Stimulated activated naive CD8-positive, alpha-beta T cell treated with anti-CD3 and anti-CD28 coated beads, Interleukin-15, amount 100 ng/mL, for 72 hours (primary cell): ENCODE measurements at regions not wholly inside any gene's neighbourhood (a gene's known extent, or its start where the extent isn't known, plus 50 kb on each side); places are given as distances from the start of the nearest gene placed in this dataset.

Experiments
- ATAC-seq: fragments of 150-1000 bp; cut with Tn5 transposase; 2 replicates; pipeline ENCODE4 v1.10.0; 2021; ENCODE audit warnings: mild to moderate bottlenecking, moderate library complexity
- DNase-seq, 2 donors: peaks; one replicate each; pipeline ENCODE4 v3.0.0; 2021 to 2022
- H3K27ac Mint-ChIP-seq, 2 donors: one replicate each; pipeline ENCODE4 v1.8.0; 2022; ENCODE audit warnings: mild to moderate bottlenecking in 2 of 2, mixed read lengths in 2 of 2, moderate library complexity in 2 of 2
- H3K27me3 Mint-ChIP-seq: one replicate; pipeline ENCODE4 v1.8.0; 2022; ENCODE audit warnings: mixed read lengths
- H3K4me1 Mint-ChIP-seq: one replicate; pipeline ENCODE4 v1.8.0; 2022; ENCODE audit warnings: mild to moderate bottlenecking, mixed read lengths
- H3K4me3 Mint-ChIP-seq, 2 donors: one replicate each; pipeline ENCODE4 v1.8.0; 2022; ENCODE audit warnings: mild to moderate bottlenecking in 2 of 2, mixed read lengths in 2 of 2, moderate library complexity in 1 of 2
- H3K9me3 Mint-ChIP-seq, 2 donors: one replicate each; pipeline ENCODE4 v1.8.0; 2022; ENCODE audit warnings: mixed read lengths in 2 of 2

DNA sequence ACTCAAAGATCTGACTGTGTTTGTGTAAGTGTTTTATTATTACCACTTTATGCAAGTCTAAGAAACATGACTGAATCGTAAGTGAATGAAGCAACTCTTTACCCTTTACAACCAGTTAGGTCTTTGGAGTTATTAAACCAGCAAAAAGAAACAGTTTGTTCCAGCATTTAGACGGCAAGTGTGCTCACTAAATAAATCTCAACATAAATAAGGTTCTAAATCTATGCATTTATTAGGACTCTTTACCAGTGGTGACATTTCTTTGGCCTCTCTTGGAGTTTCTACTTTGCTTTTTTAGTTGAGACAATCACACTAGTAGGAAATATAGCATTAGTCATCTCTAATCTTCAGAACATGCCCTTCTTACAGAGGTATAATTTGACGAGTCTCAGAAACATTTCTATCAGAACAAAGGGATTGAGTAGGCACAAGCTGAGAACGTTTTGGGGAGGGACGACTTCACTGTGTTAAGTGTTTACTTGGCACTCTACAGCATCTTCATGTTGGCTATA is 739.9 kb upstream of the NR2F2 start:
- no peaks in the 10 kb centered on the region for H3K9me3 Mint-ChIP-seq
- no peaks in the 10 kb centered on the region for H3K4me1 Mint-ChIP-seq
- ATAC-seq, result no peak
- no peak for DNase-seq
- H3K4me3 Mint-ChIP-seq, result no peak overlapping the region
- H3K27me3 Mint-ChIP-seq, result peaks cover 15% of the 10 kb centered on the region
- peak overlapping the region in 1 of 2 donors; percentile 8 for H3K27ac Mint-ChIP-seq

DNA sequence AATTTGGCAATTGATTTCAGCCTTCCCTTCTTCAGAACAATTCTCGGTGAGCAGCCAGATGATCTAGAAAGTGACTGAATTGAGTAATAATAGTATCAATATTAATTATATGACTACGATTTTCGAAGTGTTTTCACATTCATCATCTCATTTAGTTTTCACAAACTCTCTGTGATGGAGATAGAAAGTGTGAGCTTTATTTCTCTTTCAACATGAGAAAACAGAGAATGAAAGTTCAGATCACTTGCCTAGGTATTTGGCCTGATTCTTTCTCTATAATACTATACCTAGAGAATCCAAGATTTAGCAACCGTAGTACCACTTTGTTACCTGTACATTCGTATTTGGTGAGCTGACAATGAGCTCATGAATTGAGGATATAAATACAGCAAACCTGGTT is 739.2 kb upstream of the NR2F2 start:
- ATAC-seq, result no peak
- no peak for DNase-seq
- Mint-ChIP-seq H3K27me3 (peaks cover 15% of the 10 kb centered on the region), H3K9me3 (no peaks in the 10 kb centered on the region), H3K27ac (no peak overlapping the region), H3K4me3 (no peak overlapping the region), H3K4me1 (no peaks in the 10 kb centered on the region)

DNA sequence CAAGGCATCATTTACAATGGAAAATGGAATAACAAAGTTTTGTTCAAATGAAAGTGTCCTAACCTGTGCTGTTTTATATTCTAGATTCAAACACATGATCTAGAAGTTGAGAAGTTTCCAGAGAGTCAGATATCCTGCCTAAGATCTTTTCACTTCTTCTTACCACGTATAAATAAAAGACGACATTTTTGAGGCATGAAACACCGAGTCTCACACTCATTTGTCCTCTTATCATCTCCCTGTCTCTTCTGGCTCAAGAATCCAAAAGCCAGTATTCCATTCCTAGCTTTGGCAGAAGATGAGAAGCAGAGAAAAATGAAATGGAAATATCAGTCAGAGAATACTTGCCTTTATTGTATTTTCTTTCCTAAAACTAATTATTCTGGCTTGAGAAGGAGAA is 738.6 kb upstream of the NR2F2 start:
- no peaks in the 10 kb centered on the region for H3K9me3 Mint-ChIP-seq
- no peak for ATAC-seq
- H3K27ac Mint-ChIP-seq, result no peak overlapping the region
- H3K4me1 Mint-ChIP-seq, result no peaks in the 10 kb centered on the region
- no peak overlapping the region for H3K4me3 Mint-ChIP-seq
- peaks cover 15% of the 10 kb centered on the region for H3K27me3 Mint-ChIP-seq
- DNase-seq, result no peak

DNA sequence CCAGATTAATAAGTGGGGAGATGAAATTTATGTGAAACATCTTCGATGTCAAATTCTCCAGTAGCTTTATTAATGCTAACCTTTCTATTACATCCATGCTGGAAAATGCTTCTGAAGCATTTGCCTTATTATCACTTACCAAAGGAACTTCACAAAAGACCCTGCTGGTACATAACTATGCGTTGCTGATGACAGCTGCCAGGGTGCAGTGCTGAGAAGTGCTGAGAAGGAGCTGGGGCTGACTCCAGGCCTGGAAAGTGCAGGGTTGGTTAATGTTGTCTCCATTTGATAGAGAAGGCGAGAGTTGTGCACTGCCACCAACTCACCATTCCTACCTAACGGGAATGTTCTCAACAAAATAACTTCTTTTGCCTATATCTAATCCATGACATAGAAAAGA is 736.0 kb upstream of the NR2F2 start:
- peaks cover under 1% of the 10 kb centered on the region for H3K27me3 Mint-ChIP-seq

DNA sequence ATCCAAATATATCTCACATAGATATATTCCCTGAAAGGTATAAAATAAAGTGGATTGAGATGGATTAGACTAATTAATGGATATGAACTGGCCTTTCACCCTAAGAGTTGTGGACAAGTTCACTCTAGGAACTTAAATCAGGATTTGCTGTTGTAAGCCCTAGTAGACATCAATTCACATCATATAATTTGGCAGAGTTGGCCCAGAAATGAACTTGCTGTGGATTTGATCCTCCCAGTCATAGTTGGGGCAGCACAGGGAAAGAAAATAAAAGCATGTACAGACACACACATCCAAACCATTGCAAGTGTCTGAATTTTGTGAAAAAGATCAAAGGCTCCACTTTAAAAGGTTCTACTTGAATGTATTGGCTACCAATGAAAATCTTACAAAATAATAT is 734.7 kb upstream of the NR2F2 start:
- H3K27me3 Mint-ChIP-seq, result no peaks in the 10 kb centered on the region
- DNase-seq (no peak), ATAC-seq (no peak)
- peaks cover 9% of the 10 kb centered on the region in 2 donors for H3K9me3 Mint-ChIP-seq
- no peaks in the 10 kb centered on the region for H3K4me1 Mint-ChIP-seq
- H3K4me3 Mint-ChIP-seq, result no peak overlapping the region
- no peak overlapping the region for H3K27ac Mint-ChIP-seq

More for the DNA sequence above, 736.0 kb upstream of the NR2F2 start:
- no peak for DNase-seq
- H3K27ac Mint-ChIP-seq, result no peak overlapping the region
- no peak overlapping the region for H3K4me3 Mint-ChIP-seq
- H3K4me1 Mint-ChIP-seq, result no peaks in the 10 kb centered on the region
- no peak for ATAC-seq
- no peaks in the 10 kb centered on the region for H3K9me3 Mint-ChIP-seq

DNA sequence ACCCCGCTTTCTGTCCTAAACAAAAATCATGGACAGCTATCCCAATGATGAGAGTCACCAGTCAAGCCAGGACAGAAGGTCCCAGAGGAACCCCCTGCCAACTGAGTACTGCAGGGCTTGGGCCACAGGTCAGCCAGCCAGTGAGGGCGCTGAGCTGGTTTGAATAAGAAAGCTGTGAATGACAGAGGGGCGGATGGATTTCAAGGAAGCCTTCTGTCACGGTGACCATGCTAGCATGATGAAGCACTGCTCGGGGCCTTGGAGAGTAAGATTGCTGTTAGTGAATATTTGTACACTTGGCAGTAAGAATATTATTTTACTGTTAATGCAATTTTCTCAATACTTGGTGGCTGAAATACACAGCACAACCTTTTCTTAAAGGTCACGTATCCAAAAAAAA is 734.0 kb upstream of the NR2F2 start:
- no peaks in the 10 kb centered on the region for H3K27me3 Mint-ChIP-seq
- H3K4me3 Mint-ChIP-seq, result no peak overlapping the region
- ATAC-seq (no peak), DNase-seq (no peak)
- peaks cover 9 to 11% of the 10 kb centered on the region in 2 donors for H3K9me3 Mint-ChIP-seq
- no peak overlapping the region for H3K27ac Mint-ChIP-seq
- no peaks in the 10 kb centered on the region for H3K4me1 Mint-ChIP-seq

DNA sequence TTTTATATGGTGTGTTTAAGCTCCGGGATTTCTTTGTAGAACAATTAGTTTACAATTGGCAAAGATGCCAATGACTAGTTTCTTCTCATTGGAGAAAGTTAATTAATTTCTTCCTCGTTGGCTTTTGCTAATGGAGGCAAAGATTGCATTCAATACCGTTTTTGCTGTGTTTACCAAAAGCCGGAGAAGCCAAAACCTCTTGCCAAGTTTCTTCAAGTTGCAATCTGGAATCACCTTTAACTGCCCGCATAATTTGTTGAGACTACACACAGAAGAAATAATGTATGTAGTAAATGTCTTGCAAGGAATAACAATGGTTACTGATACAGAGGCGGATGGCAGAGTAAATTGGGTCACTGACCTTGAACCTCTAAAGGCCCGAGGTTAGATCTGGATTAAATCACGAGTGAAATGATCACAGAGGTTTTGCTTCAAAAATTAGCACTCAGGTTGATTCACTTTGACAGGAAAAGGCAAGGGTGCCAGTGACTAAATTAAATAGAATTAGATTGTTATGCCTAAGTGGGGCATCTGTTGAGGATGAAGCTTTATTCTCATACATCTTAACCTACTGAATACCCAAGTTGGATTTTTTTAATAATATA is 732.1 kb upstream of the NR2F2 start:
- no peak overlapping the region for H3K4me3 Mint-ChIP-seq
- no peaks in the 10 kb centered on the region for H3K4me1 Mint-ChIP-seq
- peaks cover 14% of the 10 kb centered on the region for H3K27me3 Mint-ChIP-seq
- ATAC-seq (no peak), DNase-seq (no peak)
- peaks cover 9 to 11% of the 10 kb centered on the region in 2 donors for H3K9me3 Mint-ChIP-seq
- H3K27ac Mint-ChIP-seq, result no peak overlapping the region

DNA sequence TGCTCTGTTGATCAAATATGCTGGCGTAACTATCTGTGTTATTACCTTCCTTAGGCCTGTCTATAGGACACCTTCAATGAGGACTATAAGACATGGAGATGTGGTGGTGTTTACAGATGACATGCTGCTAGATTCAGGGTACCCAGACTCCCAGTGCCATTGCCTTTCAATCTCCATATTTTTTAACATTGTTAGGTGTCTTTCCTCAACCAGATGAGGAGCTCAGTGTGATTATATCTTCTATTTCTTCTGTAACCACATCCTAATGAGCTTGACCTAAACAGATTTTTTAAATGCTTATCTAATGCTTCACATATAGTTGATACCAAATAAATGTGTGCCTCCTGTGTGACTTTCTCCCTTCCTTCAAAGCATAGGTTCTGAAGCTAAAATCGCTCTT is 730.1 kb upstream of the NR2F2 start:
- no peak overlapping the region for H3K27ac Mint-ChIP-seq
- no peak for ATAC-seq

DNA sequence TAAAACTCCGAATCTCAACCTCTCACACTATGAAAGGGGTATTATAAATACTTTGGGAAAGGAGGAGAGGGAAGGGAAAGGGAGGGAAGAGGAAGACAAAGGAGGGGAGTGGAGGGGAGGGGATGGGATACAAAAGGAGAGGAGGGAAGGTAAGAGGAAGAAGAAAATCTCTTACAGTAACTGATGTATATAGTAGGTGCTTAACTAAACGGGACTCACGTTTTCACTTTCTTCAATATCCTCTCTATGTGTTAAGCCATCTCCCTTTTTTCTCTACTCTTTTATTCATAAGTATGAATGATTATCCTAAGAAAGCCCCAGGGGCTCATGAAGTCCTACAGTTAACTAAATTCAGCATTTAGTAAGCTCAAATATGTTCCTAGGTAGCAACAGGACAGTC is 729.6 kb upstream of the NR2F2 start:
- H3K27me3 Mint-ChIP-seq, result peaks cover 14% of the 10 kb centered on the region
- H3K4me3 Mint-ChIP-seq, result no peak overlapping the region
- H3K27ac Mint-ChIP-seq, result no peak overlapping the region
- H3K9me3 Mint-ChIP-seq, result peaks cover 9 to 11% of the 10 kb centered on the region in 2 donors
- no peak for ATAC-seq
- no peaks in the 10 kb centered on the region for H3K4me1 Mint-ChIP-seq
- DNase-seq, result no peak

More for the DNA sequence above, 730.1 kb upstream of the NR2F2 start:
- Mint-ChIP-seq H3K4me3 (no peak overlapping the region), H3K4me1 (no peaks in the 10 kb centered on the region), H3K27me3 (peaks cover 14% of the 10 kb centered on the region), H3K9me3 (peaks cover 9 to 11% of the 10 kb centered on the region in 2 donors)
- no peak for DNase-seq

DNA sequence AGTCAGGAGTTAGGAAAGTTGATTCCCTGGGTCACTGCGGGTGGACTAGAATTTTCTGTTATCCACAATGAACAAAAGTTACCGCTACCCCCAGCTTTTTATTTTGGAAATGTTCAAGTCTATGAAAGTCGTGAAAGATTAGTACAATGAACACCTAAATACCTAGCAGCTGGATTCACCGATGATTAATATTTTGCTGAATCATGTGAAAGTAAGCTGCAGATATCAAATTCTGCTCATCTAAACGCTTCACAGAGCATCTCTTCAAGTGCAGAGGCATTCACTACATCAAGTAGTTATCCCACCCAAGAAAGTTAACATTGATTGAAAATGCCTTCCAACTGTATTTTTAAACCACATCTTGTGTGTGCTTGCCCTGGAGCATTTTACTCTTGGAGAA is 729.0 kb upstream of the NR2F2 start:
- no peaks in the 10 kb centered on the region for H3K4me1 Mint-ChIP-seq
- peaks cover 14% of the 10 kb centered on the region for H3K27me3 Mint-ChIP-seq

DNA sequence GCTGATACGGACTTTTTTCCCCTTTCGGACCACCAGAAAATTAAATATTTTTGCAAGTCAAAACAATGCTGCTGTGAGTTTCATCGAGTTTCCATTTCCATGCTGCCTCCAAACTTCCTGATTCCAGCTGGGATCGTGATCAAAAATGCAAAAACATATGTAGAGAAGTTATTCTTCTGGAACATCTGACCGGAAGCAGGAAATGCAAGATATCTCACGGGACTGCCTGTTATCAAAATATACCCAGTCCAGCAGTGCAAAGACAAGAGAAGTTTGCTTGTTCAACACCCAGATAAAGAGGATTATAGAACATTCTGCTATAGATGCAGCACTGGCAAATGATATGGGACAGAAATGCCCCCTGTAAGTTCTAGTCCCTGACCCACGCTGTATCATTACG is 726.7 kb upstream of the NR2F2 start:
- Mint-ChIP-seq H3K9me3 (peaks cover 9 to 11% of the 10 kb centered on the region in 2 donors), H3K4me1 (no peaks in the 10 kb centered on the region), H3K27ac (no peak overlapping the region), H3K27me3 (peaks cover 14% of the 10 kb centered on the region), H3K4me3 (no peak overlapping the region)
- ATAC-seq, result no peak
- no peak for DNase-seq

More for the DNA sequence above, 729.0 kb upstream of the NR2F2 start:
- H3K9me3 Mint-ChIP-seq, result peaks cover 9 to 11% of the 10 kb centered on the region in 2 donors
- ATAC-seq (no peak), DNase-seq (no peak)
- H3K4me3 Mint-ChIP-seq, result no peak overlapping the region
- no peak overlapping the region for H3K27ac Mint-ChIP-seq

DNA sequence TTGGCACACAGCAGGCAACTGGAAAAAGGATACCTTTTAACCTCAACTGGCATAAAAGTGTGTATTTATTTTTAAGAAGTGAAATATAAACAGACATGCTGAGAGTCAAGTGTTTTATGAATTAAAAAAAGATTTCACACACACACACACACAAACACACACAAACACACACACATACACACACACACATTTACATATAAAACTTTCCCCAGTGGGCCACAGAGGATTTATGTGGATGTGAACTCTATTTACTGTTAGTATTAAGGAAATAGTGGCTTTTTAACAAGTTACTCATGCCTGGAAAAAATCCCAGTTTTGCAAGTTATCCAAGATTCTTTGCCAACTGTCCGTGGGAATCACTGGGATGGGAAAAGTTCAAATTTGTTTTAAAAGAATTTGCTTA is 725.9 kb upstream of the NR2F2 start:
- no peaks in the 10 kb centered on the region for H3K4me1 Mint-ChIP-seq
- ATAC-seq, result no peak
- DNase-seq, result no peak
- H3K27ac Mint-ChIP-seq, result no peak overlapping the region
- no peak overlapping the region for H3K4me3 Mint-ChIP-seq
- peaks cover 9 to 11% of the 10 kb centered on the region in 2 donors for H3K9me3 Mint-ChIP-seq
- peaks cover 14% of the 10 kb centered on the region for H3K27me3 Mint-ChIP-seq

DNA sequence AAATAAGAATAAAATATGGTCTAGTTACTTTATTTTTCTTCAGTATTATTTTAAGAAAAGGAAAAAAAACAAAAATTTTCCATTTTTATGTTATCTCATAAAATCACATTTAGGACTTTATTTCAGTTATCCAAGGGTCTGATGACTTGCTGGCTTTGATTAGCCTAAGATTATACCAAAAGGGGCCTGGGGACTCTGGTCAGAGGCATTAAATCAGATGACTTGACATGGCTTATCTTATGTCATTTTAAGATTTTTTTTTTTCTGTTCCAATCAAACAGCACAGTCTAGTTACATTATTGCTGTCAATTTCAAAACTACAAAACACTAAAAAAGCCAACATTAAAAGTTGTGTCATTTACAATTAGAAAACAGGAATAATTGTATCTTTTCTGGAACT is 725.4 kb upstream of the NR2F2 start:
- Mint-ChIP-seq H3K27ac (no peak overlapping the region), H3K4me3 (no peak overlapping the region), H3K9me3 (peaks cover 7 to 8% of the 10 kb centered on the region in 2 donors), H3K4me1 (no peaks in the 10 kb centered on the region), H3K27me3 (peaks cover 14% of the 10 kb centered on the region)
- DNase-seq (no peak), ATAC-seq (no peak)

DNA sequence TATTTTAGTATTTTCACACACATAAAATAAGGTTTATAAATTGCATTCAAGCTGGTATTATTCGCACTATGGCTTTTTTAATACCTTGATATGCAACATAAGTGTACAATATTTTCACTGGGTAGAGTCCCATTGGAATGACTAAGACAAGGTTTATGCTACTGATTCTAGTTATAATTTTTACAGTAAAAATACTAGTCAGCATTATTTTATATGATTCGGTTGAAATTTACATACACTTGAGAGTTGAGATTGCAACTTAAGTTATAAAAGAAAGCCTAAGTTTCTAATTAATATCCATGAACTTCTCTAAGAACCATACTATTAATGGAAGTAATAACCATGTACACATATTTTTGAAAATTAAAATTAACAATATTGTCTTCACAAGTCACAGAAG is 723.9 kb upstream of the NR2F2 start:
- Mint-ChIP-seq H3K27ac (no peak overlapping the region), H3K9me3 (no peaks in the 10 kb centered on the region)
- no peak for ATAC-seq

DNA sequence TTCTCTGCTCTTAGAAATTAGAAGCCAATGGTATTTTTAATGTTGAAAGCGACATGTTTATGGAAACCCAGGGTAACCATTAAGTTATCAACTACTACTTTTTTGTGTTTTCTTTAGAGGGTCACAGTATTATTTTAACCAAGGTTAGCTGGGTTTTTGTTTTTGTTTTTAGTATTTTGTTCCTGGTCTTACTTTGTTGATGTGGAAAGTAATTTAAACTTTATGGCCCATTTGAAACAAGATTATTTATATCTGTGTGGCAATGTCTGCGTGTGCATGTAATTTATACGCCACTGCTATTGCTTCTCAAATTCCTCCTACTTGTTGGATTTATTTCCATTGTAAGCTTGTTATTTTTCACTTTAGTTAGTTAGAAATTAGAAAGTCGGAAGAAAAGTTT is 722.1 kb upstream of the NR2F2 start:
- no peaks in the 10 kb centered on the region for H3K9me3 Mint-ChIP-seq
- H3K4me1 Mint-ChIP-seq, result no peaks in the 10 kb centered on the region
- H3K27me3 Mint-ChIP-seq, result no peaks in the 10 kb centered on the region
- H3K4me3 Mint-ChIP-seq, result no peak overlapping the region
- H3K27ac Mint-ChIP-seq, result no peak overlapping the region
- ATAC-seq (no peak), DNase-seq (no peak)

More for the DNA sequence above, 723.9 kb upstream of the NR2F2 start:
- H3K27me3 Mint-ChIP-seq, result peaks cover 14% of the 10 kb centered on the region
- H3K4me3 Mint-ChIP-seq, result no peak overlapping the region
- H3K4me1 Mint-ChIP-seq, result no peaks in the 10 kb centered on the region
- no peak for DNase-seq

DNA sequence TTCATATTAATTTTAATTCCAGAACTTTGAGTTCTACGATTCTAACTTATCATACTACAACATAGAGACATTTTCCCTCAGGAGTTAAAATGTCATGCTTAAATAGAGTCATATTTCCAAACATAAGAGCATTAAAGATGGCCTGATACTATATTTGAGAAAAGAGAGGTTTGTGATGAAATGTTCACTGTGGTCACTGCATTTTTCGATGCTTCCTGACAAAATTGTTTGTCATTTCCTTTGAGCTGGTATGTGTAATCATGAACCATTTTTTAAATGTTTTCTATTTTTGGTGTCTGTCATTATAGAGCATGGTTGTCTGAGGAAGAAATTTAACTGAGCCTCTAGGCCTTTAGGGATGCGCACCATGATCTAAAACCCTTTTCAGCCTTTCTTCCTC is 721.4 kb upstream of the NR2F2 start:
- H3K4me1 Mint-ChIP-seq, result no peaks in the 10 kb centered on the region
- no peak overlapping the region for H3K27ac Mint-ChIP-seq
- no peak for DNase-seq
- H3K9me3 Mint-ChIP-seq, result no peaks in the 10 kb centered on the region
- no peak overlapping the region for H3K4me3 Mint-ChIP-seq
- no peaks in the 10 kb centered on the region for H3K27me3 Mint-ChIP-seq
- no peak for ATAC-seq

DNA sequence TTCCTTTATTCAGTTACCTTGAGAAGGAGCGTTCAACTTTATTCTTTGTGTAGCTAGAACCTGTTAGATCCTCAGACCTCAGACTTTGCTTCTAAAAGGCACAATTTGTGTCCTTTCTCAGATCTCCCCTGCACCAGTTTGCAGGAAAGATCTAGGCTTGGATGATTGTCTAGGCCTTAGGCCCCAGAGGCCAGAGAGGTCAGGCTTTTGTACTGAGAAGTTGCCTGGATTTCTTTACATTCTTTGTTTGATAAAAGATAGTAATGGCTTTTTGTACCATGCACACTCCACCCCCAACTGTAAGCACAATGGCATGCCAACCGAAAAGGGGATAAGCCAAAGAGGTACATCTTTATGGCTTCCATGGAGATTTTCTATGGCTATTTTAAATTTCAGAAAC is 719.6 kb upstream of the NR2F2 start:
- H3K4me3 Mint-ChIP-seq, result no peak overlapping the region
- no peaks in the 10 kb centered on the region for H3K27me3 Mint-ChIP-seq
- H3K27ac Mint-ChIP-seq, result no peak overlapping the region
- ATAC-seq, result no peak
- H3K4me1 Mint-ChIP-seq, result no peaks in the 10 kb centered on the region
- H3K9me3 Mint-ChIP-seq, result no peaks in the 10 kb centered on the region
- DNase-seq, result no peak
